ENCODE measurements at regions not wholly inside any gene's neighbourhood (a gene's known extent, or its start where the extent isn't known, plus 50 kb on each side); places are given as distances from the start of the nearest gene placed in this dataset.
"Not testable (repeated sequence)": the region's sequence is repeated elsewhere in the genome, so short reads cannot be mapped to it uniquely, and the experiment has no call there.

DNA sequence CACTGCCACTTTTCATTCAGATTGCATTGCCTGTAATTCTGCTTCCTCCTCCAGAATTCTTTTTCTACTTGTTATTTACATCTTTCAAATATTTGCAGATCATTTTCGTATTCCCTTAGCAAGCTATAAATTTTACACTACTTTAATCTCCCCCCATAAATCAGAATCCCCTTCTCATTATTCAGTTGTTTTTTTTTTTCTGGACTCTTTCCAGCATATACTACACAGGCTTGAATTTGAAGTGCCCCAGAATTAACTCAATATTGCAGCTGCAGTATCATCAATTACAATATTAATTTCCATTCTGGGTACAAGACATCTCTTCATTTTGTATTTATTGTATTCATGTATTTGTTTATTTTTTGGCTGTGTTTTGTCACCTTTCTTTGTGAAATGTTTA is 1494.3 kb downstream of the AMY1C start:
- no peaks in the 10 kb centered on the region for H3K9me3 ChIP-seq
- H3K4me3 ChIP-seq: no peak overlapping the region
- WGBS, 2 donors: 16 to 33% methylated on average over 1 of the region's 1 CpG
- no peak for ATAC-seq (ENCODE audit: low FRiP score in 2 of 2)
- H3K27me3 ChIP-seq: no peaks in the 10 kb centered on the region
- no peaks in the 10 kb centered on the region for H3K4me1 ChIP-seq
- no peaks in the 10 kb centered on the region for H3K36me3 ChIP-seq
- no peak for TF ChIP-seq POLR2A (IDR thresholded peaks at IDR 0.05)
- no peak for TF ChIP-seq EP300 (IDR thresholded peaks at IDR 0.05)
- TF ChIP-seq, protein P1, sequence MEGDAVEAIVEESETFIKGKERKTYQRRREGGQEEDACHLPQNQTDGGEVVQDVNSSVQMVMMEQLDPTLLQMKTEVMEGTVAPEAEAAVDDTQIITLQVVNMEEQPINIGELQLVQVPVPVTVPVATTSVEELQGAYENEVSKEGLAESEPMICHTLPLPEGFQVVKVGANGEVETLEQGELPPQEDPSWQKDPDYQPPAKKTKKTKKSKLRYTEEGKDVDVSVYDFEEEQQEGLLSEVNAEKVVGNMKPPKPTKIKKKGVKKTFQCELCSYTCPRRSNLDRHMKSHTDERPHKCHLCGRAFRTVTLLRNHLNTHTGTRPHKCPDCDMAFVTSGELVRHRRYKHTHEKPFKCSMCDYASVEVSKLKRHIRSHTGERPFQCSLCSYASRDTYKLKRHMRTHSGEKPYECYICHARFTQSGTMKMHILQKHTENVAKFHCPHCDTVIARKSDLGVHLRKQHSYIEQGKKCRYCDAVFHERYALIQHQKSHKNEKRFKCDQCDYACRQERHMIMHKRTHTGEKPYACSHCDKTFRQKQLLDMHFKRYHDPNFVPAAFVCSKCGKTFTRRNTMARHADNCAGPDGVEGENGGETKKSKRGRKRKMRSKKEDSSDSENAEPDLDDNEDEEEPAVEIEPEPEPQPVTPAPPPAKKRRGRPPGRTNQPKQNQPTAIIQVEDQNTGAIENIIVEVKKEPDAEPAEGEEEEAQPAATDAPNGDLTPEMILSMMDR (IDR thresholded peaks at IDR 0.05): no peak
- TF ChIP-seq POLR2AphosphoS5 (IDR thresholded peaks at IDR 0.05): no peak
- H3K27ac ChIP-seq: no peak overlapping the region
- DNase-seq: no peak

DNA sequence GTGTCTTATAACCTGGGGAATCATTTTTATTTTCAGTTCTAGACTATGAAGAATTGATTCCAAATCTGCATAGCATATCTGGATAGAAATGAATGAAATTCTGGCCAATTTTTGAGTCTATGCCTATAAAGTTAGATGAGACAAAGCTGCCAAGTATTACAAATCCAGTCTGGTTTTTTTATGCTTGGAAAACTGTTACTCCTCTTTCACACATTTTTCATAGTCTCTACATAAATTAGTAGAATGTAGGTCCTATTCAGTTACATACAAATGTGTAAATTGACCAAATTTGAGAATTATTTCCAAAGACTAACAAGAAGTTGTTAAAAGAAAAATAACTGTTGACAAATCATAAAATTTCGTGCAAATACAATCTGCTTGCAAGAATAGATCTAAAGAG is 1505.2 kb downstream of the AMY1C start:
- ATAC-seq (ENCODE audit: low FRiP score in 2 of 2) (no peak), DNase-seq (no peak)
- Histone ChIP-seq H3K36me3 (no peaks in the 10 kb centered on the region), H3K9me3 (no peaks in the 10 kb centered on the region), H3K27ac (no peak overlapping the region), H3K27me3 (no peaks in the 10 kb centered on the region), H3K4me1 (no peaks in the 10 kb centered on the region), H3K4me3 (no peak overlapping the region)
- TF ChIP-seq POLR2A (IDR thresholded peaks at IDR 0.05): no peak
- 73 to 81% methylated on average over 1 of the region's 1 CpG for WGBS, 2 donors

DNA sequence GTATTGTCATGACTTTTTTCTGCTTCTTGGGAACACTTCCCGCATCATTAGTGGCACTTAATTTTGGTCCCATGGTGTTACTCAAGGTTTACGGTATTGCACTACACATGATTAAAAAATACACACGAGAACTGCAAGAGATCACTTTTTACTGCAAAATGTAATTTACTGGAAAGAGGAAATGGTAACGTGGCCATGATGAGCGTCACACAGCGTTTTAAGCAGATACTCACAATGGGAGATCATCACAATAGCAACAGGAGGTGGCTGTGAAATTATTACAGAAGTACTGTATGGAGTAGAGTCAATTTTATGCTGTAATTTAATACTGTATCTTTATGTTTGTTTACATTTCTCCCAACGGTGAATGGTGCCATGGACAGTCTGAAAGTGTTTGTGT is 1510.3 kb downstream of the AMY1C start:
- no peaks in the 10 kb centered on the region for H3K4me1 ChIP-seq
- ATAC-seq (ENCODE audit: low FRiP score in 2 of 2): no peak
- TF ChIP-seq EP300 (IDR thresholded peaks at IDR 0.05) (no peak), POLR2A (IDR thresholded peaks at IDR 0.05) (no peak), POLR2AphosphoS5 (IDR thresholded peaks at IDR 0.05) (no peak)
- TF ChIP-seq, protein P1 (IDR thresholded peaks at IDR 0.05): no peak
- no peak overlapping the region for H3K27ac ChIP-seq
- DNase-seq: no peak
- no peak overlapping the region for H3K4me3 ChIP-seq
- no peaks in the 10 kb centered on the region for H3K27me3 ChIP-seq
- no peaks in the 10 kb centered on the region for H3K36me3 ChIP-seq
- no peaks in the 10 kb centered on the region for H3K9me3 ChIP-seq
- WGBS, 2 donors: 73 to 77% methylated on average over 7 of the region's 7 CpGs

DNA sequence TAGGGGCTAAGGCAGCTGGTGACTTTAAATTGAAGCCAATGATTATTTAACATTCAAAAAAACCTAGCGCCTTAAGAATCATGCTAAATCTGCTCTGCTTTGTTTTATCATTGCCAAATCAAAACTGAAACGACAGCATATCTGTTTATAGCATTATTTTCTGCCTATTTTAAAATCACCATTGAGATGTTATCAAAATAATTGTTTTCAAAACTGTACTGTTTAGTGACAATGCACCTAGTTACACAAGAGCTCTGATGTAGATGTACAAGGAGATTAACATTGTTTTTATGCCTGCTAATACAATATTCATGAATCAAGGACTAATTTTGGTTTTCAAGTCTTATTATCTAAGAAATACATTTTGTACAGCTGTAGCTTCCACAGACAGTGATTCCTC is 1521.3 kb downstream of the AMY1C start:
- Histone ChIP-seq H3K4me1 (no peaks in the 10 kb centered on the region), H3K27me3 (no peaks in the 10 kb centered on the region), H3K4me3 (no peak overlapping the region), H3K9me3 (no peaks in the 10 kb centered on the region), H3K27ac (no peak overlapping the region), H3K36me3 (no peaks in the 10 kb centered on the region)
- TF ChIP-seq, protein P1 (IDR thresholded peaks at IDR 0.05): no peak
- TF ChIP-seq EP300 (IDR thresholded peaks at IDR 0.05): no peak
- TF ChIP-seq POLR2AphosphoS5 (IDR thresholded peaks at IDR 0.05): no peak
- no peak for TF ChIP-seq POLR2A (IDR thresholded peaks at IDR 0.05)
- DNase-seq (no peak), ATAC-seq (ENCODE audit: low FRiP score in 2 of 2) (no peak)
- WGBS, 2 donors: 57% methylated on average over 2 of the region's 2 CpGs

DNA sequence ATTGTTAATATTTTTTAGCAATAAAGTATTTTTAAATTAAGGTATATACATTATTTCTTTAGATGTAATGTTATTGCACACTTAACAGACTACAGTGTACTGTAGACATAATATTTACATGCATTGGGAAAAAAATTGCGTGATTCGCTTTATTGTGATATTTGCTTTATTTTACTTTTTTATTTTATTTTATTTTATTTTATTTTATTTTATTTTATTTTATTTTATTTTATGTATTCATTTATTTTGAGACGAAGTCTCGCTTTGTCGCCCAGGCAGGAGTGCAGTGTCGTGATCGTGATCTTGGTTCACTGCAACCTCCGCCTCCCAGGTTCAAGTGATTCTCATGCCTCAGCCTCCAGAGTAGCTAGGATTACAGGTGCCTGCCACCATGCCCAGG is 1522.7 kb downstream of the AMY1C start:
- H3K27me3 ChIP-seq; H3K36me3 ChIP-seq; H3K4me1 ChIP-seq; DNase-seq; H3K9me3 ChIP-seq; H3K27ac ChIP-seq; H3K4me3 ChIP-seq; ATAC-seq (ENCODE audit: low FRiP score in 2 of 2): not testable (repeated sequence)
- WGBS, 2 donors: 96 to 97% methylated on average over 8 of the region's 8 CpGs

DNA sequence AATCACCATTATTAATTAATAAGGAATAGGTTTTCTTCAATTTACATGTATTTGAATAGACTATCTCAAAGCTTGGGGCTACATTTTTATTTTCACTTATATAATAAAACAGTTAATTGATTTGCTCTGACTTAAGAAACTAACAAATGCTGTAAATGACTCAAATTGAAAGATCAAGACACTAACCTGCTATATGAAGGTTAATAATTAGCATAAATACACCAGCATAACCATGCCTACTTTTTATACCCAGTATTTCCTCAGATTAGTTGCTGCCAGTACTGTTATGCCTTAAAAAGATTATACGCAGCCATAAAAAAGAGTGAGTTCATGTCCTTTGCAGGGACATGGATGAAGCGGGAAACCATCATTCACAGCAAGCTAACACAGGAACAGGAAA is 1545.1 kb downstream of the AMY1C start:
- H3K36me3 ChIP-seq: no peaks in the 10 kb centered on the region
- ATAC-seq (ENCODE audit: low FRiP score in 2 of 2): no peak
- H3K27me3 ChIP-seq: no peaks in the 10 kb centered on the region
- no peak for DNase-seq
- TF ChIP-seq POLR2AphosphoS5 (IDR thresholded peaks at IDR 0.05): no peak
- TF ChIP-seq, protein P1 (IDR thresholded peaks at IDR 0.05): no peak
- no peak for TF ChIP-seq POLR2A (IDR thresholded peaks at IDR 0.05)
- TF ChIP-seq EP300 (IDR thresholded peaks at IDR 0.05): no peak
- WGBS, 2 donors: 76 to 79% methylated on average over 2 of the region's 2 CpGs
- no peaks in the 10 kb centered on the region for H3K9me3 ChIP-seq
- no peaks in the 10 kb centered on the region for H3K4me1 ChIP-seq
- no peak overlapping the region for H3K4me3 ChIP-seq
- no peak overlapping the region for H3K27ac ChIP-seq
